ENCODE measurements at regions not wholly inside any gene's neighbourhood (a gene's known extent, or its start where the extent isn't known, plus 50 kb on each side); places are given as distances from the start of the nearest gene placed in this dataset.

GRCh38 chr16:51085271-51085670, 65.8 kb downstream of the SALL1 start:
- DNase-seq: no peak

- DNase-seq: no peak
Observed at GRCh38 chr16:51084074-51084928, 66.8 kb downstream of the SALL1 start.

GRCh38 chr16:51072591-51072990, 78.5 kb downstream of the SALL1 start:
- no peak for DNase-seq

DNA sequence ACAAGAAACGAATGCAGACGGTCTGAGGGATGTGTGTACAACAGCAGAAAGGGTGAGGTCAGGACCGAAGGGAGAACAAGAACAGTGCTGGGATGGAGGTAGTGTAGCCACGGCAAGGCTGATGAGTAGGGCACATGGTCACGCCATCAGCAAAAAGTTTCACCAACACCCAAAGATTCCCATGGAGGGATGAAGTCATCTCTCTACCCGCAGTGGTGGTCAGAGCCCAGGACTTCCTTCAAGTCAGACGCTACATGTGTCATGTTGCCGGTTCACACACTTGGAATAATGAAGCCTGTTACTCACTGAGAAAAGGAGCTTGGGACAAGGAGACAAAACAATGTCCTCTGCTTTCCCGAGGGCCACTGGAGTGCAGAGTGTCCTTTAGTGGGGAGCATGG, 79.7 kb downstream of the SALL1 start:
- DNase-seq: no peak

DNA sequence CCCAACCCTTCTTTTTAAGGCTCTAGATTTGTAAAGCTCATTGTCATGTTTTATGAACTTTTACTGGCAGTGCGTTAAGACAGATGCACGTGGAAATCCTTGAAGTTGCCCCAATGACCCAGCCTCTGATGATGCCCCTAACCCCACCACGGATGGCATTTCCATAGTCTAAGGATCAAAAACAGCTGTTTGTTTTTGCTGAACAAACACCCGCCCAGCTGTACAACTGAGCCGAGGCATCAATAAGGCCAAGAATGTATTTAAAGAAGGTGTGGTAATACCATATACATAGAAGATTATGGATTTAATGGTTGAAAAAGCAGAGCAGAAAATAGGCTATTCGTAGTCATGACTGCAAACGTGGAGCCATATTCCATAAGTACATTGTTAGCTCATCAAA, 83.7 kb downstream of the SALL1 start:
- no peak for DNase-seq

DNA sequence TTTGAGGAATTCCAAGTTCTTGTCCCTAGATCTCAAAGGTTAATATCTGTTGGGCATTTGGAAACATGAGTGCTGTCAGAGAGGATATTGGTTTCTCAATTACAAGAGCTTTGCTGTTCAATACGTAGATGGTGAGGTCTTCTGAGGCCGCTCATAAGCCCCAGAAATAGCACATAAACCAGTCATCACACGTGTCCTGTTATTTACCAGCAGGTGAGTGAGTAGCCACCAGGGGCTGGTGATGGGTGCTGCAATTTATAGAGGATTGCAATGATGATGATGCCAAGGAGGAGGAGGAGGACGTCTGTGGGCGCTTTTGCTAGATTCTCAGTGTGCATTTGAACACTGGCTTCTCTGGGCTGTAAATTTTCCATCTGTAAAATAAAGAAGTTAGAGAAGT, 89.0 kb downstream of the SALL1 start:
- DNase-seq: no peak

GRCh38 chr16:51061328-51061727, 89.7 kb downstream of the SALL1 start:
- DNase-seq: no peak

DNA sequence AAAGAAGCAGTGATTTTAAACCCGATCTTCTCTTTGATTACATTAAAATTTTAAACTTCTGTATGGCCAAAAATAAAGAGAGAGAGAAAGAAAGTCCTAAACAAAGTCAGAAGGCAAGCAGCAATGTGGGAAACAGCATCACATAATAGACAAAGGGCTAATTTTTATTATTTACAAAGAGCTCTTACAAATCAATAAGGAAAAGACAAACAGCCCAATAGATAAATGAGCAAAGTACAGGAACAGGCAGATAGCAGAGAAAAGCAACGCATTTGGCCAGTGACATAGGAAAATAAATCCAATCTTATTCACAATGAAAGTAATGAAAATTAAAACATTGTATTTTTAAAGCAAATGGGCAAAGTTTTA, 93.1 kb downstream of the SALL1 start:
- no peak for DNase-seq

GRCh38 chr16:51057102-51057793, 93.8 kb downstream of the SALL1 start:
- no peak for DNase-seq

DNA sequence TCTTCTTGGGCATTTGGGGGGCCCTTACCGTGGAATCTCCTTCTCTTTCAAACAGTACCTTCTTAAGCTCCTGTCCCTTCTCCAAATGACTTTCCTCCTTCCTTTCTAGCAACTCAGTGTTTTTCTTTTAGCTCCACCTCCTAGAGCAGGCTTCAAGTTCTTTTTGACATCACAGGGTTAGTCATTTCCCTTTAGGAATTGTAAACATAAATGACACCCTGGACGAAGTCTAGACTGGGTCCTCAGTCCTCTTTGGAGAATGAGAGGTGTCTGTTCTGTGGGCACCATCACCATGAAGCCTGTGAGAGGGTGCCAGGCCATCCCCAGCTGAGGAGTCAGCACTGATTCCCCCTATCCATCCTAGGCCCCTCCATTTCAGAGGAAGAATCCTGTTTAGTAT, 94.7 kb downstream of the SALL1 start:
- DNase-seq: no peak

DNA sequence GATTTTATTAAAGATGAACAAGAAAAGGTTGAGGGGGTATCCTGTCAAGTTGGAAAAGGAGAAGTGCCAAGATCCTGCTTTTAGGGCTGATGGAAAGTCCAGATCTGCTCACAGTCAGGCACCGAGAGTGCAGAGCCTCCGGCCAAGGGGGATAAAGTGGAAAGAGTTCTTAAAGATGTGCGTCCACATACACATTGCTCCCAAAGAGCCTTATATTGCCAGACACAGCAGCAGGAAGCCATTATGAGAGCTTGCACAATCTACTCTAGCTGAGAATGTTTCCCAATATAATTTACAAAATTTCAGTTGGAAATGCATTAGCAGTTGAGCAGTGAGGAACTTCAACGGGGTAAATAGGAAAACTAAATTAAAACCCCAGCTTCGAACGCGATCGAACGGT, 95.6 kb downstream of the SALL1 start:
- DNase-seq: no peak

- no peak for DNase-seq
Observed at GRCh38 chr16:51053775-51054174, 97.3 kb downstream of the SALL1 start.

DNA sequence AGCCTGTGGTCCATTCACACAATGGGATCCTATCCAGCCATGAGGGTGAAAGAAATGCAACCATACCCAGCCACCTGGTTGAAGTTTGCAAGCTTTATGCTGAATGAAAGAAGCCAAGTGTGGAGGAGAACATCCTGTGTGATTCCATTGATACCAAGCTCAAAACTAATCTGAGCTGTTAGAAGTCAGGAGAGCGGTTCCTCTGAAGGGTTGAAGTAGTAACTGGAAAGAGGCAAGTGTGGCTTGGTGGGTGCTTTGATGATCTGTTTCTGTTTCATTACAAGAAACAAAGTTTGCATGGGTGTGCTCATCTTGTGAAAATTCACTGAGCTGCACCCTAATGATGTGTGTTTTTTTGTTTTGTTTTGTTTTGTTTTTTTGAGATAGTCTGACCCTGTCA, 99.4 kb downstream of the SALL1 start:
- no peak for DNase-seq

DNA sequence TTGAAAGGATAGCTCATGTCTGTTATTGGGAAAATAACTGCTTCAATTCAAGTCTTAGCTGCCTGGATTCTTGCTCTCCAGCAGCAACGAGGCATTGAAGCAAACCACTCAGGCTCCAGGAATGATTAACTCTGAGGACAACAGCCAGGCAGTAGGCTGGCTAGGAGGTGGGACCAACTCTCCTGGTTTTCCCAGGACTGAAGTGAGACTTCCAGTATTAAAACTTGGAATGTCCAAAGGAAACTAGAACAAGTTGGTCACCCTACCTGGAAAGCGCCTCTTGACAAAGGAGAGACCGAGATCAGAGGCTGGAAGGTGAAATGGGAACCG, 100.7 kb downstream of the SALL1 start:
- DNase-seq: no peak

- no peak for DNase-seq
Observed at GRCh38 chr16:51049678-51050376, 101.2 kb downstream of the SALL1 start.

DNA sequence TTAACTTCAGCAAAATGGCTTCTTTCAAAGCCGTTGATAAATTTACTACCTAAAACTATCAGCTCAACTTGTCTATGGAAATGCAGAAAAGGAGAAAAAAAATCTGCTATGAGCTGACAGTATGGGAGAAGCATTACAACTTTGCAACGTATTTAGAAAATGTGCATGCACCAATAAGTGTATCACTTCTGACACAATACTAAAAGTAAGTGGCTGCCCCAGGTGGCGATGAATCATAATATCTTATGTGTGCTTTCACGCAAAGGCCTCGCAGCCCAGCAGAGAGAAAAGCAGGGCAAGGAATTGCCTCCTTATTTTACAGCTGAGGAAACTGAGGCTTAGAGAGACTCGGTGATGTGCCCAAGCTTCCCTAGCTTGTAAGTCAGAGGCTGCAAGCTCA, 101.8 kb downstream of the SALL1 start:
- no peak for DNase-seq

DNA sequence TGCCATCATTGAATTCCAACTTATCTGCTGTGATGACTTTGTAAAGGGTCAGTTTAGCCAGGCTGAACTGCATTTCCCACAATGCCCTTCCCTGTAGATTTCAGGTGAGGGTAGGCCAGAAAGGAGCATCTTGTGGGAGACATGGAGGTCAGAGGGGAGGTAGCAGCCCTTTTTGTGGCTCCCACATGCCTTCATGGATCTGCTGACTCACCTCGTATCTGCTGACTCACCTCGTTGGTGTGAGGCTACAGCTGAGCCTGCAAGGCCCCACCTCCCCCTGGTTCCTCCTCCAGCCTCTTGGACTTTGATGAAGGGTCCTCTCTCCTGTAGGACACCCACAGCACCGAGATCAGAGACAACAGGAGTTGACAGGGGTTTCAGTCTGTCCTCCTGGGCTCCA, 102.5 kb downstream of the SALL1 start:
- DNase-seq: no peak

DNA sequence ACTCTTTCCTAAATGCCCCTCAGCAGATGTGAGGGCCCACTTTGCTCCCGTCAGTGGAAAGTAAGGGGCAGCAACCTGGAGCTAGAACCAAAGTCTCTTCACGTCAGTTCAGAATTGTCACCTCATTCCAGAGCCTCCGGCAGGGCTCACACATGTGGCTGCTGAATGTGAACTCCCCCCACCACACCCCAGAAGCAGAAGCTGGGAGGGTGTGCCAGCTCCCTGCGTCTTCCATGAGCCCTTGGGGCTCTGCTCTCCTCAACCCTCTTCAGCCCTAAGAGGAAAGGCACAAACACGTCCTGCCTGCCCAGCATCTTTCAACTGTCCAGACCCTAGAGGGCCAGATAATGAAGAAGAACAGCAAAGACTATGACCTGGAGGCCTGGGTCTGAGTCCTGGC, 105.3 kb downstream of the SALL1 start:
- DNase-seq: no peak

DNA sequence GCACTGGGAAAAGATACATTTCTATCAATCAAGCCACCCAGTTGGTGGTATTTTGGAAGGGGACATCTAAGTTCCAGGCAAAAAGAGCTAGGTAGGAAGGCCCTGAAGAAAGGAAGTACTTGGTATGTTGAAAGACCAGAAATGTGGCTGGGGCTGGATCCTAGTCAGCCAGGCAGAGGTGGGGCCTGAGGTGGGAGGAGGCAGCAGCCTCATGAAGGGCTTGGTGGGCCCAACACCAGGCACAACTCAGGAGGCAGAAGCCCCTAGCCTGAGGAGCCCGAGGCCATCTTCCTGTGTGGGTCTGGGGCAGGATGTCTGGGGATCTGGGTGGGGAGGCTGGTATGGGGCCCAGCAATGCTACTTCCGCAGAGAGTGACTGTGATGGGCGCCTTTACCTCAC, 105.9 kb downstream of the SALL1 start:
- no peak for DNase-seq

GRCh38 chr16:51041546-51041945, 109.5 kb downstream of the SALL1 start:
- DNase-seq: no peak

GRCh38 chr16:51040637-51041036, 110.4 kb downstream of the SALL1 start:
- no peak for DNase-seq

- no peak for DNase-seq
Observed at GRCh38 chr16:51039638-51040331, 111.3 kb downstream of the SALL1 start.

GRCh38 chr16:51035711-51036110, 115.4 kb downstream of the SALL1 start:
- DNase-seq: no peak

- DNase-seq: no peak
Observed at GRCh38 chr16:51035110-51035498, 116.0 kb downstream of the SALL1 start.
